ENCODE measurements at regions not wholly inside any gene's neighbourhood (a gene's known extent, or its start where the extent isn't known, plus 50 kb on each side); places are given as distances from the start of the nearest gene placed in this dataset.

GRCh38 chr2:219907011-219907365, 279.6 kb downstream of the SLC4A3 start:
- no peak for DNase-seq (ENCODE audit: low read depth)
- in situ Hi-C loops (cut with HindIII; ENCODE audit: low pct_unique_long_range_greater_than_20kb, low sequenced_read_pairs) = no loop called here

GRCh38 chr2:219908538-219908937, 281.1 kb downstream of the SLC4A3 start:
- in situ Hi-C loops (cut with HindIII; ENCODE audit: low pct_unique_long_range_greater_than_20kb, low sequenced_read_pairs) = no loop called here
- no peak for DNase-seq (ENCODE audit: low read depth)

- in situ Hi-C loops (cut with HindIII; ENCODE audit: low pct_unique_long_range_greater_than_20kb, low sequenced_read_pairs) = no loop called here
- DNase-seq (ENCODE audit: low read depth) = no peak
These were observed 284.1 kb downstream of the SLC4A3 start for GRCh38 chr2:219911541-219911940.

GRCh38 chr2:219912491-219912921, 285.1 kb downstream of the SLC4A3 start:
- in situ Hi-C loops (cut with HindIII; ENCODE audit: low pct_unique_long_range_greater_than_20kb, low sequenced_read_pairs) = no loop called here
- DNase-seq (ENCODE audit: low read depth) = no peak

GRCh38 chr2:219914577-219914976, 287.1 kb downstream of the SLC4A3 start:
- no peak for DNase-seq (ENCODE audit: low read depth)
- in situ Hi-C loops (cut with HindIII; ENCODE audit: low pct_unique_long_range_greater_than_20kb, low sequenced_read_pairs) = no loop called here

- DNase-seq (ENCODE audit: low read depth) = no peak
- in situ Hi-C loops (cut with HindIII; ENCODE audit: low pct_unique_long_range_greater_than_20kb, low sequenced_read_pairs) = no loop called here
These were observed 288.9 kb downstream of the SLC4A3 start for GRCh38 chr2:219916281-219916680.

- DNase-seq (ENCODE audit: low read depth) = no peak
- in situ Hi-C loops (cut with HindIII; ENCODE audit: low pct_unique_long_range_greater_than_20kb, low sequenced_read_pairs) = no loop called here
These were observed 289.5 kb downstream of the SLC4A3 start for GRCh38 chr2:219916726-219917440.

- in situ Hi-C loops (cut with HindIII; ENCODE audit: low pct_unique_long_range_greater_than_20kb, low sequenced_read_pairs) = no loop called here
- no peak for DNase-seq (ENCODE audit: low read depth)
These were observed 290.8 kb downstream of the SLC4A3 start for GRCh38 chr2:219918254-219918653.

- DNase-seq (ENCODE audit: low read depth) = no peak
- in situ Hi-C loops (cut with HindIII; ENCODE audit: low pct_unique_long_range_greater_than_20kb, low sequenced_read_pairs) = no loop called here
These were observed 291.5 kb downstream of the SLC4A3 start for GRCh38 chr2:219918944-219919343.

- in situ Hi-C loops (cut with HindIII; ENCODE audit: low pct_unique_long_range_greater_than_20kb, low sequenced_read_pairs) = no loop called here
- DNase-seq (ENCODE audit: low read depth) = no peak
These were observed 292.1 kb downstream of the SLC4A3 start for GRCh38 chr2:219919506-219919905.

- in situ Hi-C loops (cut with HindIII; ENCODE audit: low pct_unique_long_range_greater_than_20kb, low sequenced_read_pairs) = no loop called here
- DNase-seq (ENCODE audit: low read depth) = no peak
These were observed 302.4 kb downstream of the SLC4A3 start for GRCh38 chr2:219929835-219930234.

GRCh38 chr2:219939647-219940046, 312.2 kb downstream of the SLC4A3 start:
- in situ Hi-C loops (cut with HindIII; ENCODE audit: low pct_unique_long_range_greater_than_20kb, low sequenced_read_pairs) = no loop called here
- no peak for DNase-seq (ENCODE audit: low read depth)

- in situ Hi-C loops (cut with HindIII; ENCODE audit: low pct_unique_long_range_greater_than_20kb, low sequenced_read_pairs) = no loop called here
- no peak for DNase-seq (ENCODE audit: low read depth)
These were observed 317.4 kb downstream of the SLC4A3 start for GRCh38 chr2:219944866-219945265.

- DNase-seq (ENCODE audit: low read depth) = no peak
These were observed 318.6 kb downstream of the SLC4A3 start for GRCh38 chr2:219946021-219946420.

GRCh38 chr2:219946529-219946928, 319.1 kb downstream of the SLC4A3 start:
- in situ Hi-C loops (cut with HindIII; ENCODE audit: low pct_unique_long_range_greater_than_20kb, low sequenced_read_pairs) = no loop called here
- DNase-seq (ENCODE audit: low read depth) = no peak

More at GRCh38 chr2:219946021-219946420, 318.6 kb downstream of the SLC4A3 start:
- in situ Hi-C loops (cut with HindIII; ENCODE audit: low pct_unique_long_range_greater_than_20kb, low sequenced_read_pairs) = no loop called here

GRCh38 chr2:219947575-219947974, 320.1 kb downstream of the SLC4A3 start:
- in situ Hi-C loops (cut with HindIII; ENCODE audit: low pct_unique_long_range_greater_than_20kb, low sequenced_read_pairs) = no loop called here
- no peak for DNase-seq (ENCODE audit: low read depth)

GRCh38 chr2:219949053-219949452, 321.6 kb downstream of the SLC4A3 start:
- in situ Hi-C loops (cut with HindIII; ENCODE audit: low pct_unique_long_range_greater_than_20kb, low sequenced_read_pairs) = no loop called here
- no peak for DNase-seq (ENCODE audit: low read depth)

GRCh38 chr2:219951099-219951498, 323.7 kb downstream of the SLC4A3 start:
- in situ Hi-C loops (cut with HindIII; ENCODE audit: low pct_unique_long_range_greater_than_20kb, low sequenced_read_pairs) = no loop called here
- DNase-seq (ENCODE audit: low read depth) = no peak

GRCh38 chr2:219954331-219954730, 326.9 kb downstream of the SLC4A3 start:
- DNase-seq (ENCODE audit: low read depth) = no peak
- in situ Hi-C loops (cut with HindIII; ENCODE audit: low pct_unique_long_range_greater_than_20kb, low sequenced_read_pairs) = no loop called here

GRCh38 chr2:219957820-219958219, 330.4 kb downstream of the SLC4A3 start:
- DNase-seq (ENCODE audit: low read depth) = no peak
- in situ Hi-C loops (cut with HindIII; ENCODE audit: low pct_unique_long_range_greater_than_20kb, low sequenced_read_pairs) = no loop called here
